Hepatocyte (in vitro differentiated cells): ENCODE measurements at regions not wholly inside any gene's neighbourhood (a gene's known extent, or its start where the extent isn't known, plus 50 kb on each side); places are given as distances from the start of the nearest gene placed in this dataset.
"Not testable (repeated sequence)": the region's sequence is repeated elsewhere in the genome, so short reads cannot be mapped to it uniquely, and the experiment has no call there.

Experiments
- DNase-seq: peaks from one replicate; pipeline ENCODE4 v3.0.0-alpha.2; 2016; ENCODE audit warnings: low spot score
- H2AFZ ChIP-seq: fragments of 200-600 bp; sonication (generic); 2 replicates; pipeline ENCODE4 v1.6.0; 2016; ENCODE audit warnings: antibody characterized with exemption, mild to moderate bottlenecking
- H3K27ac ChIP-seq: fragments of 200-600 bp; sonication (generic); 2 replicates; pipeline ENCODE4 v1.5.1; 2016; ENCODE audit warnings: mild to moderate bottlenecking
- H3K27me3 ChIP-seq: fragments of 200-600 bp; sonication (generic); 2 replicates; pipeline ENCODE4 v1.6.1; 2016
- H3K36me3 ChIP-seq: fragments of 200-600 bp; sonication (generic); replicated peaks from 2 replicates; pipeline ENCODE4 v1.5.1; 2016; ENCODE audit warnings: low read depth; ENCODE audit not compliant: insufficient read depth
- H3K4me1 ChIP-seq: fragments of 200-600 bp; sonication (generic); 2 replicates; pipeline ENCODE4 v1.5.1; 2016; ENCODE audit warnings: mild to moderate bottlenecking, moderate library complexity; ENCODE audit not compliant: insufficient read depth
- H3K4me2 ChIP-seq: fragments of 200-600 bp; sonication (generic); 2 replicates; pipeline ENCODE4 v1.6.0; 2016
- H3K4me3 ChIP-seq: fragments of 200-600 bp; sonication (generic); 2 replicates; pipeline ENCODE4 v1.5.1; 2016; ENCODE audit warnings: mild to moderate bottlenecking
- H3K79me2 ChIP-seq: fragments of 200-600 bp; sonication (generic); 2 replicates; pipeline ENCODE4 v1.6.0; 2017; ENCODE audit warnings: mild to moderate bottlenecking
- H3K9me2 ChIP-seq: fragments of 200-600 bp; sonication (generic); replicated peaks from 2 replicates; pipeline ENCODE4 v1.6.0; 2017; ENCODE audit warnings: mild to moderate bottlenecking; ENCODE audit not compliant: insufficient read depth
- H3K9me3 ChIP-seq: fragments of 200-600 bp; sonication (generic); 2 replicates; pipeline ENCODE4 v1.5.1; 2016; ENCODE audit warnings: low read depth, mild to moderate bottlenecking
- H4K20me1 ChIP-seq: fragments of 200-600 bp; sonication (generic); 2 replicates; pipeline ENCODE4 v1.6.0; 2016; ENCODE audit warnings: mild to moderate bottlenecking; ENCODE audit not compliant: insufficient read depth, poor library complexity, severe bottlenecking
- CTCF ChIP-seq: fragments of 200-600 bp; sonication (generic); IDR thresholded peaks from 2 replicates; pipeline ENCODE4 v1.5.1; 2016; ENCODE audit warnings: antibody characterized with exemption, mild to moderate bottlenecking; ENCODE audit not compliant: poor library complexity
- EZH2 ChIP-seq: fragments of 200-600 bp; sonication (generic); IDR thresholded peaks from 2 replicates; pipeline ENCODE4 v1.6.1; 2016; ENCODE audit warnings: antibody characterized with exemption, mild to moderate bottlenecking, borderline replicate concordance
- EZH2phosphoT487 ChIP-seq: fragments of 200-600 bp; sonication (generic); IDR thresholded peaks from one replicate; pipeline ENCODE4 v1.6.1; 2018; ENCODE audit warnings: antibody characterized with exemption, mild to moderate bottlenecking, low read depth, moderate library complexity; ENCODE audit not compliant: unreplicated experiment, severe bottlenecking
- WGBS: methylation state at CpG from one replicate; pipeline ENCODE4 v1.1.6; 2016; ENCODE audit warnings: low lambda C conversion rate; ENCODE audit errors: missing lambda C conversion rate; 5-methylcytosine and 5-hydroxymethylcytosine counted together

GRCh38 chr3:174548841-174549623, 310.1 kb upstream of the NAALADL2 start:
- Histone ChIP-seq H3K9me2 (no peaks in the 10 kb centered on the region), H3K27ac (no peak overlapping the region), H3K27me3 (no peaks in the 10 kb centered on the region), H3K9me3 (no peaks in the 10 kb centered on the region), H3K4me1 (no peaks in the 10 kb centered on the region), H3K4me3 (no peak overlapping the region), H3K79me2 (no peaks in the 10 kb centered on the region), H3K4me2 (no peak overlapping the region), H3K36me3 (no peaks in the 10 kb centered on the region), H4K20me1 (no peaks in the 10 kb centered on the region), H2AFZ (no peak overlapping the region)
- TF ChIP-seq EZH2, result no peak
- no peak for TF ChIP-seq EZH2phosphoT487
- no peak for TF ChIP-seq CTCF
- no peak for DNase-seq
- WGBS, result 71% methylated on average over 4 of the region's 4 CpGs

DNA sequence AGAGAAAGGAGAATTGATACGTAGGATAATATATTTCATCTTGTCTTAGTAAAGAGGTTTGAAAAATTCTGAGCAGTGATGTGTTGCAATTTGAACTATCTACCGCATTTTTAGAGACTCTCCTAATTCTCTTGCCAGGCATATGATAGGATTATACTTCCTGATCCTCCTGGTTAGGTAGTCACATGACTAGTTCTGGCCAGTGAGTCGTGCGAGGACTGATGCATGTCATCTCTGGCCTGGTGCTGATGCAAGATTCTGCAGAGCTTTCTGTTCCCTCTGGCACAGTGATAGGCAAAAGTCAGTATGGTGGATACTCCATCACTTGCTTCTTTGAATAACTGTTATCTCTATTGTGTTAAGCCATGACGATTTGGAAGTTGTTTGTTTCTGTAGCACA, 277.6 kb upstream of the NAALADL2 start:
- H3K4me2 ChIP-seq, result no peak overlapping the region
- no peak overlapping the region for H3K27ac ChIP-seq
- H3K9me3 ChIP-seq, result no peaks in the 10 kb centered on the region
- no peaks in the 10 kb centered on the region for H3K36me3 ChIP-seq
- no peak overlapping the region for H3K4me3 ChIP-seq
- H3K4me1 ChIP-seq, result no peaks in the 10 kb centered on the region
- no peaks in the 10 kb centered on the region for H3K9me2 ChIP-seq
- no peak for TF ChIP-seq EZH2phosphoT487
- no peak for TF ChIP-seq CTCF
- no peak for TF ChIP-seq EZH2
- DNase-seq, result no peak
- whole genome bisulfite sequencing, result 96% methylated on average over 5 of the region's 5 CpGs
- no peaks in the 10 kb centered on the region for H4K20me1 ChIP-seq
- H3K79me2 ChIP-seq, result no peaks in the 10 kb centered on the region
- no peak overlapping the region for H2AFZ ChIP-seq
- H3K27me3 ChIP-seq, result no peaks in the 10 kb centered on the region

DNA sequence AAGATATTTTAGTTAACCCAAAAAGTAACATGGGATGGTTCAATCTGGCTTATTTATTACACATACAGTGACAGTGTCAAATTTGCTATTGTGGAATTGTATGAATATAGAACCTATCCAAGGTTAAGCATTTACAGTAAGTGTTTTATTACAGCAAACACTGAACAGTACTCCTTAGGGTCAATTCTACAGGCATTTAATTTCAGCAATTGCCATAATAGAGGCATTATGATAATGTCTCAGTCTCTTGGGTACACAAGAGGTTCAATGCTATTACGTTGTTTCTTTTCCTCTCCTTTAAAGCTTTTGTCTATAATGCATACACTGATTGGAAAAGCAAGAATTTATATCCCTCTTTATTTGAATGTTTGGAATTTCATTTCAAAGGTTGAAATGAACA, 275.7 kb upstream of the NAALADL2 start:
- H3K36me3 ChIP-seq, result no peaks in the 10 kb centered on the region
- 69% methylated on average over 1 of the region's 1 CpG for whole genome bisulfite sequencing
- H4K20me1 ChIP-seq, result no peaks in the 10 kb centered on the region
- DNase-seq, result no peak
- no peak for TF ChIP-seq EZH2phosphoT487
- no peak for TF ChIP-seq CTCF
- TF ChIP-seq EZH2, result no peak
- no peaks in the 10 kb centered on the region for H3K79me2 ChIP-seq
- no peak overlapping the region for H3K4me3 ChIP-seq
- no peaks in the 10 kb centered on the region for H3K9me2 ChIP-seq
- H3K4me1 ChIP-seq, result no peaks in the 10 kb centered on the region
- H2AFZ ChIP-seq, result no peak overlapping the region
- no peaks in the 10 kb centered on the region for H3K9me3 ChIP-seq
- no peak overlapping the region for H3K4me2 ChIP-seq
- no peaks in the 10 kb centered on the region for H3K27me3 ChIP-seq
- H3K27ac ChIP-seq, result no peak overlapping the region

- WGBS, result 96% methylated on average over 1 of the region's 1 CpG
- H3K4me3 ChIP-seq, H3K27me3 ChIP-seq, DNase-seq, H3K4me2 ChIP-seq, H3K9me2 ChIP-seq, H3K4me1 ChIP-seq, H3K79me2 ChIP-seq, H3K9me3 ChIP-seq, H4K20me1 ChIP-seq, H3K27ac ChIP-seq, H2AFZ ChIP-seq, H3K36me3 ChIP-seq: not testable (repeated sequence)
These were observed 272.0 kb upstream of the NAALADL2 start for GRCh38 chr3:174587137-174587536.
